ENCODE measurements at regions not wholly inside any gene's neighbourhood (a gene's known extent, or its start where the extent isn't known, plus 50 kb on each side); places are given as distances from the start of the nearest gene placed in this dataset.
"Not testable (repeated sequence)": the region's sequence is repeated elsewhere in the genome, so short reads cannot be mapped to it uniquely, and the experiment has no call there.

DNA sequence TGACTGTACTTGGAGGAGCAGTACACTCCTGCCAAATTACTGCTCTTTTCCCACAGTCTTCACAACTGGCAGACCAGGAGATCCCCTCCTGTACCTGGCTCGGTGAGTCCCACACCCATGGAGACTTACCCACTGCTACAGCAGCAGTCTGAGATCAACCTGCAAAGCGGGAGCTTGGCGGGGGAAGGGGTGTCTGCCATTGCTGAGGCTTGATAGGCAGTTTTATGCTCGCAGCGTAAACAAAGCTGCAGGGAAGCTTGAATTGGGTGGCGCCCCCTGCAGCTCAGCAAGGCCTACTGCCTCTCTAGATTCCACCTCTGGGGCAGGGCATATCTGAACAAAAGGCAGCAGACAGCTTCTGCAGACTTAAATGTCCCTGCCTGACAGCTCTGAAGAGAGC is 74.4 kb downstream of the EXTL2 start:
- H3K36me3 Mint-ChIP-seq (ENCODE audit: low read depth); H3K4me3 Mint-ChIP-seq; DNase-seq; intact Hi-C loops (cut with micrococcal nuclease); H3K4me1 Mint-ChIP-seq; H3K27ac Mint-ChIP-seq: not testable (repeated sequence)
- H3K27me3 Mint-ChIP-seq, result peaks cover 25% of the 10 kb centered on the region
- H3K9me3 Mint-ChIP-seq, result peaks cover 15% of the 10 kb centered on the region

- Mint-ChIP-seq H3K9me3 (peaks cover 14% of the 10 kb centered on the region), H3K27me3 (peaks cover 19% of the 10 kb centered on the region)
- H3K27ac Mint-ChIP-seq; H3K4me3 Mint-ChIP-seq; H3K36me3 Mint-ChIP-seq (ENCODE audit: low read depth); H3K4me1 Mint-ChIP-seq; intact Hi-C loops (cut with micrococcal nuclease); DNase-seq: not testable (repeated sequence)
These were observed 72.7 kb downstream of the EXTL2 start for GRCh38 chr1:100821919-100822318.

Measured in activated CD4-positive, alpha-beta T cell treated with anti-CD3 and anti-CD28 coated beads, Interleukin-2, amount 10 ng/mL, durations not matched to agents 24 days and 14 days (primary cell).